GM12874 (cell line): ENCODE measurements at regions not wholly inside any gene's neighbourhood (a gene's known extent, or its start where the extent isn't known, plus 50 kb on each side); places are given as distances from the start of the nearest gene placed in this dataset.

ENCODE experiments used
- CTCF ChIP-seq: IDR thresholded peaks from 2 replicates; pipeline ENCODE4 v1.5.1; 2011; ENCODE audit warnings: low read depth, mild to moderate bottlenecking, control low read depth, low read length, moderate library complexity; ENCODE audit not compliant: insufficient read depth

GRCh38 chr16:80319181-80319580 lies 221.6 kb upstream of the DYNLRB2 start:
- 0 out of 2 replicates have a peak, but pooled peaks have one; percentile 6 for TF ChIP-seq CTCF

- TF ChIP-seq CTCF: no peak
Measured at GRCh38 chr16:80318107-80318506, 222.7 kb upstream of the DYNLRB2 start.

GRCh38 chr16:80317599-80318037 lies 223.2 kb upstream of the DYNLRB2 start:
- TF ChIP-seq CTCF: peak; percentile 44; the same call in 1 of the 2 replicates

- no peak for TF ChIP-seq CTCF
Measured at GRCh38 chr16:80317116-80317515, 223.7 kb upstream of the DYNLRB2 start.

- no peak for TF ChIP-seq CTCF
Measured at GRCh38 chr16:80314042-80314441, 226.8 kb upstream of the DYNLRB2 start.

GRCh38 chr16:80309178-80309577 lies 231.6 kb upstream of the DYNLRB2 start:
- no peak for TF ChIP-seq CTCF

- no peak for TF ChIP-seq CTCF
Measured at GRCh38 chr16:80305410-80305809, 235.4 kb upstream of the DYNLRB2 start.

- TF ChIP-seq CTCF: no peak
Measured at GRCh38 chr16:80303691-80304090, 237.1 kb upstream of the DYNLRB2 start.
